ENCODE measurements at regions not wholly inside any gene's neighbourhood (a gene's known extent, or its start where the extent isn't known, plus 50 kb on each side); places are given as distances from the start of the nearest gene placed in this dataset.

GRCh38 chr9:81035601-81036000, 653.7 kb downstream of the TLE1 start (continued):
- TF ChIP-seq CUX1 (IDR thresholded peaks at IDR 0.05; ENCODE audit: insufficient replicate concordance, low read depth, low read length) (no peak), PBX3 (IDR thresholded peaks at IDR 0.05; ENCODE audit: insufficient replicate concordance, low read depth, low read length) (no peak)

GRCh38 chr9:81035171-81035570, 654.2 kb downstream of the TLE1 start:
- WGBS (ENCODE audit: insufficient coverage, insufficient replicate concordance, low lambda C conversion rate, missing lambda C conversion rate) = 1% methylated on average over 4 of the region's 4 CpGs
- in situ Hi-C loops (cut with MboI) = no loop called here
- Histone ChIP-seq H3K4me3 (no peak overlapping the region), H4K20me1 (ENCODE audit: control insufficient read depth, insufficient read depth) (no peaks in the 10 kb centered on the region), H3K27ac (ENCODE audit: control insufficient read depth, insufficient read depth) (no peak overlapping the region), H3K27me3 (replicated peaks in 1 of 2; ENCODE audit: control insufficient read depth in 2 of 2, insufficient read depth in 2 of 2, low read length in 1 of 2) (no peaks in the 10 kb centered on the region), H3K4me1 (ENCODE audit: control insufficient read depth, insufficient read depth, low read length) (no peaks in the 10 kb centered on the region), H3K9ac (ENCODE audit: control insufficient read depth, insufficient read depth, low read length) (no peak overlapping the region), H3K79me2 (ENCODE audit: control insufficient read depth, insufficient read depth, low read length) (no peaks in the 10 kb centered on the region), H3K36me3 (ENCODE audit: control insufficient read depth in 2 of 2, insufficient read depth in 2 of 2, low read length in 1 of 2) (no peaks in the 10 kb centered on the region), H2AFZ (ENCODE audit: control insufficient read depth, low read depth, low read length) (no peak overlapping the region), H3K4me2 (ENCODE audit: control insufficient read depth, insufficient read depth) (no peak overlapping the region), H3K9me3 (replicated peaks; ENCODE audit: control insufficient read depth, insufficient read depth, low read length) (no peaks in the 10 kb centered on the region)
- TF ChIP-seq RBBP5 (conservative IDR thresholded peaks at IDR 0.05) (no peak), TCF7 (IDR thresholded peaks at IDR 0.05; ENCODE audit: borderline replicate concordance) (no peak), ZNF207 (IDR thresholded peaks at IDR 0.05; ENCODE audit: borderline replicate concordance) (no peak), ZZZ3 (IDR thresholded peaks at IDR 0.05; ENCODE audit: control insufficient read depth, insufficient read length, low read depth) (no peak), ZNF24 (IDR thresholded peaks at IDR 0.05) (no peak), SUZ12 (IDR thresholded peaks at IDR 0.05; ENCODE audit: unreplicated experiment) (no peak), POU2F2 (IDR thresholded peaks at IDR 0.05; ENCODE audit: borderline replicate concordance, low read depth, low read length) (no peak), USF2 (IDR thresholded peaks at IDR 0.05; ENCODE audit: borderline replicate concordance, low read depth, low read length) (no peak), SREBF1 (IDR thresholded peaks at IDR 0.05; ENCODE audit: low read length) (no peak), CBX3 (IDR thresholded peaks at IDR 0.05; ENCODE audit: borderline replicate concordance, low read depth) (no peak), SMAD1 (IDR thresholded peaks at IDR 0.05; ENCODE audit: low read depth, partially characterized antibody) (no peak), ZNF622 (IDR thresholded peaks at IDR 0.05) (no peak), LARP7 (IDR thresholded peaks at IDR 0.05) (no peak)
- FAIRE-seq (no peak), DNase-seq (ENCODE audit: low read depth, low spot score) (no peak), ATAC-seq (no peak)
- SMC1A ChIA-PET (ENCODE audit: uncharacterized antibody, unreplicated experiment) = interaction anchor here (0.6 kb wide), 1 partner anchor 234 kb away, joined by 3 read pairs; no protein-coding TSS in a partner anchor
- RAD21 ChIA-PET (ENCODE audit: unreplicated experiment) = no interaction called here
- CTCF ChIA-PET = interaction anchor here (0.8 kb wide), 1 partner anchor 12 kb away, joined by 3 read pairs; no protein-coding TSS in a partner anchor
- no TSS peak for BruUV-seq (replicated peaks)
- intact Hi-C loops (cut with micrococcal nuclease; ENCODE audit: unreplicated experiment) = no loop called here
- POLR2A ChIA-PET = no interaction called here

All from GM12878 (cell line).